GM10847 (cell line): ENCODE measurements at regions not wholly inside any gene's neighbourhood (a gene's known extent, or its start where the extent isn't known, plus 50 kb on each side); places are given as distances from the start of the nearest gene placed in this dataset.

Experiments
- POLR2A ChIP-seq: IDR thresholded peaks from 2 replicates; pipeline ENCODE4 v1.6.1; 2011; ENCODE audit not compliant: insufficient read length; ENCODE audit errors: extremely low read depth

DNA sequence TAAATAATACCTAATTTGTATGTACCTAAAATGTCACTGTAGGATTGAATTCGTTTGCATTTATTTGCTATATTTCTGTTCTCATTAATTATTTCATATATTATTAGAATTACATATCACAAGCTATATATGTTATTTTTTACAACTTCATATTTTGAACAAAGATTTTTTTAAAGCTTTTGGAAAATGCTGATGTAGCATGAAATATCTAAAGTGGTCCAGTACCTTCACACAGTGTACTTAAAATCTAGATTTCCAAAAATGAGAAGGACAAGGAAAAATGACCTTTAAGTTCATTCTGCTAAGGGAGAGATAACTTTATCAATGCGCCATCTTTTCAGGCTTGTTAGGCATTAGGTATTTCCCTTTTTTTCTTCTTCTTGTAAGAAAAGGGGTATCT, 71.8 kb downstream of the LARP7 start:
- TF ChIP-seq POLR2A = no peak

DNA sequence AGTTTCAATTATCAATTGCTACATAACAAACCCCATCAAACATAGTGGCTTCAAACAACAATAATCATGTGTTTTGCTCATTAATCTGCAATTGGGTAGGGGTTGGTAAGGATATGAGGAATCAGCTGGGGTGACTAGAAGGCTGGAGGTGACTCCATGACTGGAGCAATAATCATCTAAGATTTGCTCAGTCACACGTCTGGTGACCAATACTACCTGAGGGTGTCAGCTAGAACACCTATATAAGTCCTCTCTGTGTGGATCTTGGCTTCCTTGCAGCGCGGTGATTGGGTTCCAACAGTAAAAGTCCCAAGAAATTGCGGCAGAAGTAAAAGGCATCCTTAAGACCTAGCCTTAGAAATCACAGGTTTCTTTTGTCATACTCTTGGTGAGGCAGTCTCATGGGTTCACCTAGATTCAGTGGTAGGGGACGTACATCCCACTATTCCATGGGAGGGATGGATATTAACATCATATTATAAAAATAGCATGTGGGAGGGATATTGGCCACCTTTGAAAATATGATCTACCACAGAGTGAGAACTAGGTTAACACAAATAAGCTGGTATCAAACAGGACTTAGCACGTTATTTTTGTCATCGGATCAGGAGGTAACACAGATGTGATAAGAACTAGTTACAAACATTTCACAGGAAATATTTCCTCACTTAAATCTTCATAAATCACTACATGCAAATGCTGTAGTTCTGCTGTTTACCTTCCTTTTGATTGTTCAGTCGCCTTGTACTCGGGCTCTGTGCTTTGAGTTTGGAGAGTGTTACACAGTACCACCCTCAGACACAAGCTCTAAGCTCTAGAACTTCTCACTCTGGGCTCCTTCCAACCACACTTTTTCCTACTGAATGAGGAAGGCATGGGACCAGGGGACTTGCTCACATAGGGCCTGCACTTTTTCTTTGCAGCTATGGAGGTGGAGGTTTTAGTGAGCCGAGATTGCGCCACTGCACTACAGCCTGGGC, 78.3 kb downstream of the LARP7 start:
- TF ChIP-seq POLR2A = no peak

DNA sequence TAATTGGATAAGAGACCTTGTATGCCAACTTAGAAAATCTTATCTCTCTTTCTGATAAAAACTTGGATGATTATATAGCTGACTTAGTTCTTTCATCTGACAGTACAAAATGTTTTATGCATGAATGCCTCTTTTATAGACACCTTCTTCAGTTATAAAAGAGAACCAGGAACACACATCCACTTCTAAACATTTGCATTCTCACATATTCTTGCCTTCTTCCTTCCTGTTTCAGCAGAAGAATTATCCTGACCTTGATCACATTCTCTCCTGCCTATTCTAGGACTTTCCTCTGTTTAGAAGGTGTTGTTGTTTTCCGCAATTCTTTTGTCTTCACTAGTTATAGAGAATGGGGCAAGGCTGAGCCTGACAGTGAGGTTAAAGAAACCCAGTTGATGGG, 80.9 kb downstream of the LARP7 start:
- no peak for TF ChIP-seq POLR2A

DNA sequence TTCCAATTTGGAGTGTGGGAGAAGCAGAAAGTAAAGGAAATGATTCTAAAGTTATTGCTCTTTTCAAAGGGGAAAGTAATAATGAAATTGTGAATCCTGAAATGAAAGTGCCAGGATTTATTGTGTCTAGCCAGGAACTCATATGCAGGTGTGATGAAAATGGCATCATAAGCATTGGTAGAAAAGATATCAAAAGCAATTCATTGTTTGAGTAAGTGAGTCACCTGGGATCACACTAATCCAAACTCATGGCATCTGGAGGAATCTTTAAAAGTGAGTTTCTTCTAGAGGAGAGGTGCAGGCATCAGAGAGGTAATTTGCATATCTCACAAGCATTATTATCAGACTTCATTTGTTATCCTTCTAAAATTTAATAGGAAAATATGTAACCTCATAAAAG, 84.7 kb downstream of the LARP7 start:
- TF ChIP-seq POLR2A = no peak

DNA sequence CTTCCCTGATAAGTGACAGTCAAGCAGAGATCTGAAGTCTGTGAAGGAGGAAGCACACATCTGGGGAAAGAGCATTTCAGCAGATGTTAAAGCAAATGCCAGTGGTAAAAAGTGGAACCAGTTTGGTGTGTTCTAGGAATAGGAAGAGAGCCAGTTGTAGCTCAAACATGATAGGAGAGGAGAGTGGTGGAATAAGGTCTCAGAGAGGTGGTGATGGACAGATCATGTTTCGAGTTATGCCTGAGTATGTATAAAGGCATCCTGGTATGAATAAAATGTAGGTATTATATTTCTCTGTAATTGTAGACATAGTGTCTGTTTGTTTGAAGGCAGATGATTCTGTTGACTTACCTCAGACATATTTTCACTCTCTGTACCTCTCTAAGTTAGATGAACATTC, 89.1 kb downstream of the LARP7 start:
- TF ChIP-seq POLR2A = no peak

DNA sequence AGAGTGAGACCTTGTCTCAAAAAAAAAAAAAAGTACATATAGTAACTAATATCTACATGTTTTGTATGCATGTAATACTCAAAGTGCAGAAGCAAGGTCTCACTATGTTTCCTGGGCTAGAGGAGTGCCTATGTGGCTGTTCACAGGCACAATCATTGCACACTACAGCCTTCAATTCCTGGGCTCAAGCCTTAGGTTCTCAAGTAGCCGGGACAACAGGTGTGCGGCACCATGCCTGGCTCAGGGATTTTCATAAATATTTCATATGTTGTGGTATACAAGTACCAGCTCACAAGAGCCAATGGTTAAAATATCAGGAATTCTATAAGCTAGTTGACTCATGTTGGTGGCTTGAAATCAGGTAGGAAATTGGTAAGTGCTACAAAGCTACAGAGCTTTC, 94.8 kb downstream of the LARP7 start:
- TF ChIP-seq POLR2A = no peak

DNA sequence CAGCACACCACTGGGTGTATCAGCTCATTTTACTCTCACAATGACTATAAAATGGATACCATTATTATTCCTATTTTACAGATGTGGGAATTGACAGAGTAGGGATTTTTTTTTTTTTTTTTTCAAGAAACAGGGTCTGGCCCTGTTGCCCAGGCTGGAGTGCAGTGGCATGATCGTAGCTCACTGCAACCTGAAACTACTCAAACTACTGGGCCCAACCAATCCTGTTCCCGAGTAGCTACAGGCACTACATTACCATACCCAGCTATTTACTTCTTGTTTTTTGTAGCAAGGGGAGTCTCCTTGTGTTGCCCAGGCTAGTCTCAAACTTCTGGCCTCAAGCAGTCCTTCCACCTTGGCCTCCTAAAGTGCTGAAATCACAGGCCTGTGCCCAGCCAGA, 95.2 kb downstream of the LARP7 start:
- TF ChIP-seq POLR2A = no peak

DNA sequence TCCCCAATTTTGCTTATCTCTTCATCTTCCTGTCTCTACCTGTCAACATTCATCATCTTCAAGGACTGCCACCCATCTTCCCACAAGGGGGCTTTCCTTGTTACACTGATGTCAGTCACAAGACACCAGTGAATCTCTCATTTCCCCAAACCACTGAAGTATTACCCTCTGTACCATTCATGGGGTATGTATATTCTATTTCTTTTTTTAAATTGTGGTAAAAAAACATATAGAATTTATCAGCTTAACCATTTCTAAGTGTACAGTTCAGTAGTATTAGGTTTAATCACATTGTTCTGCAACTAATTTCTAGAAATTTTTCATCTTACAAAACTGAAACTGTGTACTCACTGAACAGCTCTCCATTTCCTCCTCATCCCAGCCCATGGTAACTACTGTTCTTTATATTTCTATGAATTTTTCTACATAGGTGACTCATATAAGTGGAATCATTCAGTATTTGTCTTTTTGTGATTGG, 98.6 kb downstream of the LARP7 start:
- no peak for TF ChIP-seq POLR2A

DNA sequence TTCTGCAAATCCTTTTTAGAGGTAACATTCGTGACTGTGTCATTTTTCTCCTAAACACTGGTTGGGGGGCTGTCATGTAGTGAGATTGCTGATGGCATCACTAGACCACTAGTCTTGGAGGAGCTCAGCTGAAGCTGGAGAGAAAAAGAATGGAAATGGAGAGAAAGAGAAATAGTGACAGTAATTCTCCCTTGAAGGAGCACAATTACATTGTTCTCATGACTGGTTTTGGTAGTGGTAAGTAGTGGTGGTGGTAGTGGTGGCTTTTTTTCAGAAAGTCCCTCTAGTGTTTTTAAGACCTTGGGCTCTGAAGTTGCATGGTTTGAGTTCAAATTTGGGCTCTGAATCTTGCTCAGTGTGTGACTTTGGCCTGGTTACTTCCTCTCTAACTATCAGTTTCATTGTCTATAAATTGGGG, 99.8 kb downstream of the LARP7 start:
- no peak for TF ChIP-seq POLR2A

DNA sequence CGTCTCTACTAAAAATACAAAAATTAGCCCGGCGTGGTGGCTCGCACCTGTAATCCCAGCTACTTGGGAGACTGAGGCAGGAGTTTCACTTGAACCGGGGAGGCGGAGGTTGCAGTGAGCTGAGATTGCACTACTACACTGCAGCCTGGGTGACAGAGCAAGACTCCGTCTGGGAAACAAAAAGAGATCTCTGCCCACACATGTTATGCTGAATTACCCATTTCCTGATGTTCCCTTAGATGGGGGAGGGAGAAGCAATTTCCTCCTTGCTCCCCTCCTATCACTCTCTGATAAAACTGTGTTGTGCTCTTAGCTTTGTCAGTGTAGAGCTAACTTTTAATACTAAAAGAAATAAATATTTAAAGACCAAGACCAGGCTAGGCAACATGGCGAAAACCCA, 102.5 kb downstream of the LARP7 start:
- TF ChIP-seq POLR2A = no peak

DNA sequence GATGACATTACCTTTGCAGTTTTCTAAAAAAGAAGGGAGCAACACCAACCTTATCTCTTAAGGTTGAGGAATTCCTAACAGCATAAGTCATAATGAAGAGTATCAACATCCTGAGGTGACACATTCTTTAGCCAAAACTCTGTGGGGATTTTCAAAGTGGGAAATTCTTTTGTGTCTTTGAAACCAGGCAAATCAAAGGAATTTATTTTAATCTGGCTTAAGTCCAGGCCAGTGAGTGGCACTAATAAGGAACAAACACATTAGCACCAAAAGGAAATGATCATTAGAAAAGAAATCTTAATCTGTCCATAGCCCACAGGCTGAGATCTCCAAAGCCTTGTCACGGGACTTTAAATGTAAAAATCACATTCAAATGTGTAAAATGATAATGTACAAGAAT, 110.1 kb downstream of the LARP7 start:
- no peak for TF ChIP-seq POLR2A

DNA sequence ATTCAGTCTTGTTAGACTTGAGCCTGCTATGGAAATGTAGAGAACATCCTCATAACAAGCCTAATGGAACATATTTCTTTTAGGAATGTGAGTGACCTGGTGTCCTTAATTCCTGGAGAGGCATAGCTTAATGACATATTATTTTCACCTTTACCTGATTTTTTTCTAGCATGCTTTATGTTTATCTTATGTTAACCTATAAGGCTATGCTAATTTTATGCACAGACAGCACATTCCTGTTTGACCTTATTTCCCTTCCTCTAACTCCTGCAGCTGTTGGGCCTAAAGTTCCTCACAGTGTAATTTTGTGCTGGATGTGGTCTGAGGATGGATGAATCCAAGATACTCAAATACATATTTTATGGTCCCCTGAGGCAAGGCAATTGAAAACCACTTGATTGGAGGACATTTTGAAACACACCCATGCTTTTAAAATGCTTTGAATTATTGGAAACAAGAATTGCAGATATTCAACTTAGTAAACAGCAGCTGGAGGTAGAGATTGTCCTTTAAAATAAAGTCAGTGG, 111.5 kb downstream of the LARP7 start:
- no peak for TF ChIP-seq POLR2A

DNA sequence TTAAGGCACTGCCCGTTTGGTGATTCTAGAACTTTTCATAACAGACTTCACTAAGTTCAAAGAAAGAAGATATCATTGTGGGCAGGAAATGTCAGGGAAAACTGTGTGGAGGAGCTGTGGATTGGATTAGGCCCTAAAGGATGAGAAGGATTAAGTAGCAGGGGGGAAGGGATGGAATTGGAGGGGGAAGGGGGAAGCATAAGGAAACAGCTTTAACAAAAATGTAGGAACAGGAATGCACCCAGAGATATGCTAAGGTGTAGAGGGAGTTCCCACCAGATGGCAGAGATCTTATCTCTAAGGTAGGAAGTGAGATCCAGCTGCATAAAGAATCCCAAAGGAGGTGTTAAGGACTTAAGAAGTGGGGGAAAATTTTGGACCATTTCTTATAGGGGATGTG, 114.5 kb downstream of the LARP7 start:
- no peak for TF ChIP-seq POLR2A

DNA sequence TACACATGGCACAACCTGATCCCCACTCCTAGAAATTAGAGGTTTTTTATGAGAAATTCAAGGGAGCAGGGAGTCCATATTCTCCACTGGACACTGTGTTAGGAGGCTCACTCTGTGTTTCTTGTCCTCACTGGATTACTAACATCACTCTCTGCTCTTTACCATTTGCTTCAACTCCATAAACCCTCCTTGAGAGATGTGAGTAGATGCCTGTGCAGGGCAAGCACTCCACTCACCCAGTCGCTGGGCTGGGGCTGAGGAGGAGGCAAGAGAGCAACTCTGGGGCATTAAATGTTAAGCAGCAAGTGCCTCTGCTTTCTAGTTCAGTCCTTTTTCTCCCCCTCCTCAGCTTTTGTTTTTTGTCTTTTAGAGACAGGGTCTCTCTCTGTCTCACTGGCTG, 115.1 kb downstream of the LARP7 start:
- no peak for TF ChIP-seq POLR2A

DNA sequence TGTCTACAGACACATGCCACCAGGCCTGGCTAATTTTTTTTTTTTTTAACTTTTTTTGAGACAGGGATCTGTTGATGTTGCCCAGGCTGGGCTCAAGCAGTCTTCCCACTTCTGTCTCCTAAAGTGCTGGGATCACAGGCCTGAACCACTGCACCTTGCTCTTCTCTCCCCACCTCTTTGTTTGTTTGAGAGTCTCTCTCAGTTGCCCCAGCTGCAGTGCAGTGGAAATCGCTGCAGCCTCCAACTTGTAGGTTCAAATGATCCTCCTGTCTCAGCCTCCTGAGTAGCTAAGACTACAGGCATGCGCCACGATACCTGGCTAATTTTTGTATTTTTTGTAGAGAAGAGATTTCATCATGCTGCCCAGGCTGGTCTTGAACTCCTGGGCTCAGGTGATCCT, 115.6 kb downstream of the LARP7 start:
- no peak for TF ChIP-seq POLR2A

DNA sequence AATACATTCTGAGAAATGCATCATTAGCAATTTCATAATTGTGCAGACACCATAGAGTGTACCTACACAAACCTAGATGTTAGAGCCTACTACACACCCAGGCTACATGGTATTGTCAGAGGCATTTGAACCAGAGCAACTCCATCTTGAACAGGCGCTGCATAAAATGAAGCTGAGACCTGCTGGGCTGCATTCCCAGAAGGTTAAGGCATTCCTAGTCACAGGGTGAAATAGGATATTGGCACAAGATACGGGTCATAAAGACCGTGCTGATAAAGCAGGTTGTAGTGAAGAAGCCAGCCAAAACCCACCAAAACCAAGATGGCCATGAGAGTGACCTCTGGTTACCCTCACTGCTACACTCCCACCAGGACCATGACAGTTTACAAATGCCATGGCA, 116.4 kb downstream of the LARP7 start:
- TF ChIP-seq POLR2A = no peak

DNA sequence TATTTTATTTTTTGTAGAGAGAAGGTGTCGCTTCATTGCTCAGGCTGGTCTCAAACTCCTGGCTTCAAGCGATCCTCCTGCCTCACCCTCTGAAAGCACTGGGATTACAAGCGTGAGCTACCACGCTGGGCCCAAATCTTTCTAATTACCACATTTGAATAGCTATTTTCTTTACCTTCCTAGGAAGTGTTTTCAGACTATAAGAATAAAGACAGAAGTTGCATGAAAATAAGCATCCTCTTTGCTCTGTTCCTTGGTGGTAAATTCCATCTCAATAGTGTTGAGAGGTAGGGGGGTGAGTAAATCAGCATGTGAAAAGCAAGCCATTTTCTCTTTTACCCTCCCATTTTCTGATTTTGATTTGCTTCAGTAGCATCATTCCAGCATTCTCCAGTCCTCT, 122.4 kb downstream of the LARP7 start:
- TF ChIP-seq POLR2A = no peak
